Neutrophil (primary cell): ENCODE measurements at regions not wholly inside any gene's neighbourhood (a gene's known extent, or its start where the extent isn't known, plus 50 kb on each side); places are given as distances from the start of the nearest gene placed in this dataset.
A peak's percentile ranks its signal among the peaks of the same experiment; 100 is the strongest.

Experiments used
- H3K27ac ChIP-seq: fragments of 200-600 bp; sonication (generic); 2 replicates; pipeline ENCODE4 v1.5.1; 2016; ENCODE audit warnings: mild to moderate bottlenecking, moderate library complexity
- H3K27me3 ChIP-seq: fragments of 200-600 bp; sonication (generic); 2 replicates; pipeline ENCODE4 v1.6.0; 2016; ENCODE audit warnings: mild to moderate bottlenecking
- H3K36me3 ChIP-seq: fragments of 200-600 bp; sonication (generic); 2 replicates; pipeline ENCODE4 v1.5.1; 2017
- H3K4me1 ChIP-seq, 2 experiments: fragments of 200-600 bp in 1 of 2; sonication (generic) in 1 of 2; 1 replicate in 1 of 2; 2 replicates in 1 of 2; pipeline versions ENCODE4 v1.5.1 to v1.6.1; 2013 to 2016; ENCODE audit warnings: low read depth in 1 of 2, low read length in 1 of 2, mild to moderate bottlenecking in 1 of 2, moderate library complexity in 1 of 2; ENCODE audit not compliant: control insufficient read depth in 1 of 2, insufficient read depth in 1 of 2
- H3K4me3 ChIP-seq, 2 experiments: fragments of 200-600 bp in 1 of 2; sonication (generic) in 1 of 2; 1 replicate in 1 of 2; 2 replicates in 1 of 2; pipeline ENCODE4 v1.5.1; 2013 to 2016; ENCODE audit warnings: low read depth in 1 of 2, low read length in 1 of 2, mild to moderate bottlenecking in 1 of 2, moderate library complexity in 1 of 2
- H3K9me3 ChIP-seq: fragments of 200-600 bp; sonication (generic); 2 replicates; pipeline ENCODE4 v1.5.1; 2016
- TF ChIP-seq, protein P1 (sequence below): fragments of 200-600 bp; sonication (generic); IDR thresholded peaks from 2 replicates; pipeline ENCODE4 v1.5.1; 2016; ENCODE audit warnings: antibody characterized with exemption

DNA sequence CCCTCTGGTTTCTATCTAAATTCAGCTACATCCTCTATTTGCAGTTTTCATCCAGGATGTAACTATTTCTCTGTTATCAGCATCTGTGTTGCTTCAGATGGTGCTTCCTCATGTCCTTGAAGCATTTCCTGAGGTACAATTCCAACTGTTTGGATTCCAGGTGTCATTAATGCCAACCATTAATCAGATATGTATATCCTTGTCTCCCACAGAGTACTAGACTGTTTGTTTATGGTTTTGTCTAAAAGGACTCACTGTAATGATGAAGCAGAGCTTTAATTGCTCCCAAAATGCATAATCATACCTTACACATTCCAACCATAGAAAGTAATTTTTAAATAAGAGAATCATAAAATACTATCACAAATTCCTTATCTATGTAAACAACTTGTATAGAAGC is 288.5 kb upstream of the MME start:
- Histone ChIP-seq H3K27me3 (no peaks in the 10 kb centered on the region), H3K4me1 (peaks cover 0 to 11% of the 10 kb centered on the region in 2 experiments), H3K27ac (no peak overlapping the region), H3K9me3 (no peaks in the 10 kb centered on the region), H3K4me3 (no peak overlapping the region), H3K36me3 (no peaks in the 10 kb centered on the region)
- TF ChIP-seq, protein P1, sequence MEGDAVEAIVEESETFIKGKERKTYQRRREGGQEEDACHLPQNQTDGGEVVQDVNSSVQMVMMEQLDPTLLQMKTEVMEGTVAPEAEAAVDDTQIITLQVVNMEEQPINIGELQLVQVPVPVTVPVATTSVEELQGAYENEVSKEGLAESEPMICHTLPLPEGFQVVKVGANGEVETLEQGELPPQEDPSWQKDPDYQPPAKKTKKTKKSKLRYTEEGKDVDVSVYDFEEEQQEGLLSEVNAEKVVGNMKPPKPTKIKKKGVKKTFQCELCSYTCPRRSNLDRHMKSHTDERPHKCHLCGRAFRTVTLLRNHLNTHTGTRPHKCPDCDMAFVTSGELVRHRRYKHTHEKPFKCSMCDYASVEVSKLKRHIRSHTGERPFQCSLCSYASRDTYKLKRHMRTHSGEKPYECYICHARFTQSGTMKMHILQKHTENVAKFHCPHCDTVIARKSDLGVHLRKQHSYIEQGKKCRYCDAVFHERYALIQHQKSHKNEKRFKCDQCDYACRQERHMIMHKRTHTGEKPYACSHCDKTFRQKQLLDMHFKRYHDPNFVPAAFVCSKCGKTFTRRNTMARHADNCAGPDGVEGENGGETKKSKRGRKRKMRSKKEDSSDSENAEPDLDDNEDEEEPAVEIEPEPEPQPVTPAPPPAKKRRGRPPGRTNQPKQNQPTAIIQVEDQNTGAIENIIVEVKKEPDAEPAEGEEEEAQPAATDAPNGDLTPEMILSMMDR = no peak

- no peak overlapping the region for H3K27ac ChIP-seq
- peaks cover 27 to 32% of the 10 kb centered on the region in 2 experiments for H3K4me1 ChIP-seq
- H3K36me3 ChIP-seq = no peaks in the 10 kb centered on the region
- TF ChIP-seq, protein P1 = no peak
- H3K9me3 ChIP-seq = no peaks in the 10 kb centered on the region
- no peak overlapping the region for H3K4me3 ChIP-seq
- H3K27me3 ChIP-seq = no peaks in the 10 kb centered on the region
These were observed 293.4 kb upstream of the MME start for GRCh38 chr3:154786724-154787123.

DNA sequence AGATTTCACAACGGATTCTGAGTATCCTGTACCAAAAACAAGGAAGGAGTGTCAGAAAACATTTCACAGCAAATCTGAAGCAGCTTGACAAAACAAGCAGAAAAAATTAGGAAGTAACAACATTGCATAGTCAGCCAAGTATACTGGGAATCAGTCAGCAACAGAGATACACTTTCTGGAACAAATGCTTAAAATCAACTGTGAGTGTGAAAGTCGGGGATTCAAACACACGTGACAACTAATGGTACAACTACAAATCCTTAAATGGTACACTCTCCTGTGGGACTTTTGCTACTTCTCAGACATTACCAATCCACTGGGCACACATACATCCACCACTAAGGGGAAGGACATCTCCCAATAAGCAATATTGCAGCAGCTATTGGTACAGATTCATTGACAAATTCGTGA is 296.6 kb upstream of the MME start:
- peak overlapping the region; percentile 78 for H3K27ac ChIP-seq
- no peaks in the 10 kb centered on the region for H3K36me3 ChIP-seq
- no peaks in the 10 kb centered on the region for H3K27me3 ChIP-seq
- TF ChIP-seq, protein P1 = no peak
- no peaks in the 10 kb centered on the region for H3K9me3 ChIP-seq
- H3K4me1 ChIP-seq = peaks cover 27 to 32% of the 10 kb centered on the region in 2 experiments
- H3K4me3 ChIP-seq = peak overlapping the region in 1 of 2 experiments; percentile 12

DNA sequence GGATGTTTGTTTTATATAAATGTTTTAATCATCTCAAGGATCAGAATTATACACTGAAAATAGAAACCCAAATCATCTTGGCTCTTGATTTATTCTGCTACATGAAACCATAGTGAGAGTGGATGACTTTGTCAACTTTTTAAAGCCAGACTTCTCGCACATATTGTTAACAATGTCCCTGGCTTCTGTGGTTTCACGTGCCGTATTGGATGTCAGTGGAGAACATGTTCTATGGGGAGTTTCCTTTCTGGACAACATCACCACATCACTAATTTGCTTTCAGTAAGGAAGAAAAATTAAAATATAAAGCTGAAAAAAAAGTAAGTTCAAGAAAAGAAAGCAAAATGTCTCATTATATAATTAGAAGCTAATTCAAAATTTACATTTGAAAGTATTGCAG is 297.1 kb upstream of the MME start:
- no peaks in the 10 kb centered on the region for H3K27me3 ChIP-seq
- peaks cover 27 to 32% of the 10 kb centered on the region in 2 experiments for H3K4me1 ChIP-seq
- no peak overlapping the region for H3K4me3 ChIP-seq
- peak overlapping the region; percentile 78 for H3K27ac ChIP-seq
- no peaks in the 10 kb centered on the region for H3K9me3 ChIP-seq
- TF ChIP-seq, protein P1 = no peak
- H3K36me3 ChIP-seq = no peaks in the 10 kb centered on the region

DNA sequence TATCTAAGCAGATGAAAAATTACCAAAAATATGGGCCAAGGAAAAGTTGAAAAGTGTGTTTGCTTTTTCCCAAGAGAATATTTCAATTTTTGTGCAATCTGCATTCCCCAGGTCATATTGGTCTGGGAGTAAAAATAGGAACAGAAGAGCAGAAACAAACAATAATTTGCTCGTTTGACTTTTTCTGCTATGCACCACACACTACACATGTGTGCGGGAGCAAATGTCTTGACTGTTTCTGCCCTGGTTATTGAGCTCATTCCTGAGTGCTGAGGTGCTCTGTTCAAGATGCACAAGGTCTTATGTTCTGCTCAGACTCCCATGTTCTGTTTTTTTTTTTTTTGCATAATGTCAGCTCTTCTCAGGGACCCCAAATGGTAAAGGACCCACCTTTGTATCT is 298.0 kb upstream of the MME start:
- TF ChIP-seq, protein P1 = no peak

GRCh38 chr3:154781595-154781994 is 298.5 kb upstream of the MME start:
- H3K4me3 ChIP-seq = no peak overlapping the region
- no peak overlapping the region for H3K27ac ChIP-seq
- H3K4me1 ChIP-seq = peaks cover 27% of the 10 kb centered on the region in 2 experiments
- H3K9me3 ChIP-seq = no peaks in the 10 kb centered on the region
- H3K36me3 ChIP-seq = no peaks in the 10 kb centered on the region
- TF ChIP-seq, protein P1 = no peak
- H3K27me3 ChIP-seq = no peaks in the 10 kb centered on the region

More for the DNA sequence above, 298.0 kb upstream of the MME start:
- no peak overlapping the region for H3K4me3 ChIP-seq
- no peaks in the 10 kb centered on the region for H3K9me3 ChIP-seq
- no peaks in the 10 kb centered on the region for H3K36me3 ChIP-seq
- H3K27ac ChIP-seq = no peak overlapping the region
- no peaks in the 10 kb centered on the region for H3K27me3 ChIP-seq
- peaks cover 27 to 32% of the 10 kb centered on the region in 2 experiments for H3K4me1 ChIP-seq
